HepG2 (cell line): ENCODE measurements at regions not wholly inside any gene's neighbourhood (a gene's known extent, or its start where the extent isn't known, plus 50 kb on each side); places are given as distances from the start of the nearest gene placed in this dataset.
A peak's percentile ranks its signal among the peaks of the same experiment; 100 is the strongest.

Source experiments
- ATAC-seq: fragments of 200-7000 bp; cut with Tn5 transposase; 3 replicates; pipeline ENCODE4 v1.9.1; 2020; ENCODE audit warnings: mild to moderate bottlenecking, moderate library complexity
- BruUV-seq: library from RNA; stranded (reverse); fragments of 400-500 nt; replicated peaks from 2 replicates; lab custom pipeline; 2021; lab: Mats Ljungman, UMichigan
- CTCF ChIA-PET: fragments of 300-600 bp; formaldehyde crosslinking; extraction: SDS; loops from one replicate; lab custom pipeline; 2021; ENCODE audit warnings: low total read pairs, inconsistent platforms, low intra/inter-chr PET ratio; lab: Yijun Ruan, JAX
- POLR2A ChIA-PET: fragments of 350-600 bp; sonication (Branson Sonifier 250); formaldehyde crosslinking; loops from one replicate; lab custom pipeline; 2020; ENCODE audit warnings: antibody characterized with exemption, inconsistent platforms; lab: Yijun Ruan, JAX
- DNase-seq: peaks from one replicate; pipeline ENCODE4 v3.0.0-alpha.2; 2015; ENCODE audit warnings: low spot score
- FAIRE-seq: peaks from 3 replicates; lab custom pipeline; 2011; peaks lifted over from hg19 to GRCh38; lab: Jason Lieb, UNC
- H2AFZ ChIP-seq: one replicate; pipeline ENCODE4 v1.6.1; 2011; ENCODE audit warnings: low read length, inconsistent platforms
- H3K27ac ChIP-seq: fragments of 300-600 bp; 3 replicates; pipeline ENCODE4 v1.8.0; 2011; ENCODE audit warnings: mixed run types, mild to moderate bottlenecking, mixed read lengths, low read length, inconsistent platforms; ENCODE audit not compliant: insufficient read depth; ENCODE audit errors: extremely low read length
- H3K27me3 ChIP-seq, 2 experiments: fragments of 200-600 bp in 1 of 2; 2 replicates in 1 of 2; 3 replicates in 1 of 2; pipeline versions ENCODE4 v1.6.0 to v1.8.0; 2011; ENCODE audit warnings: low read length in 2 of 2, mild to moderate bottlenecking in 2 of 2, moderate library complexity in 2 of 2, inconsistent platforms in 1 of 2; ENCODE audit not compliant: insufficient read depth in 2 of 2, control insufficient read depth in 1 of 2
- H3K36me3 ChIP-seq, 2 experiments: fragments of 200-600 bp in 1 of 2; replicated peaks in 1 of 2; 2 replicates in 1 of 2; 3 replicates in 1 of 2; pipeline versions ENCODE4 v1.5.1 to v1.8.0; 2011; ENCODE audit warnings: low read length in 2 of 2, inconsistent platforms in 1 of 2; ENCODE audit not compliant: insufficient read depth in 2 of 2, control insufficient read depth in 1 of 2
- H3K4me1 ChIP-seq: 2 replicates; pipeline ENCODE4 v1.5.1; 2012; ENCODE audit warnings: low read length, inconsistent platforms; ENCODE audit not compliant: insufficient read depth
- H3K4me2 ChIP-seq: 2 replicates; pipeline ENCODE4 v1.6.0; 2011; ENCODE audit warnings: low read depth, low read length, inconsistent platforms
- H3K4me3 ChIP-seq, 3 experiments: fragments of 200-600 bp in 1 of 3; sonication (generic), shearing (Covaris generic) in 1 of 3; replicated peaks in 1 of 3; 2 replicates each; pipeline ENCODE4 v1.5.1; 2011 to 2016; ENCODE audit warnings: low read length in 3 of 3, inconsistent platforms in 2 of 3, low read depth in 2 of 3, mild to moderate bottlenecking in 2 of 3, control low read depth in 1 of 3, mixed read lengths in 1 of 3; ENCODE audit not compliant: insufficient read depth in 1 of 3
- H3K79me2 ChIP-seq: one replicate; pipeline ENCODE4 v1.6.1; 2011; ENCODE audit warnings: low read length, inconsistent platforms; ENCODE audit not compliant: insufficient read depth
- H3K9ac ChIP-seq: 2 replicates; pipeline ENCODE4 v1.6.0; 2011; ENCODE audit warnings: mild to moderate bottlenecking, low read depth, low read length, inconsistent platforms; ENCODE audit not compliant: insufficient read depth
- H3K9me3 ChIP-seq: 2 replicates; pipeline ENCODE4 v1.5.1; 2012; ENCODE audit warnings: mild to moderate bottlenecking, low read length
- H4K20me1 ChIP-seq: 2 replicates; pipeline ENCODE4 v1.6.0; 2011; ENCODE audit warnings: inconsistent platforms, mild to moderate bottlenecking, low read length, moderate library complexity; ENCODE audit not compliant: insufficient read depth
- CBFB ChIP-seq: sonication (generic); formaldehyde crosslinking; IDR thresholded peaks from 2 replicates; pipeline ENCODE4 v1.4.0; 2020; ENCODE audit warnings: missing genetic modification reagents
- GABPB1 ChIP-seq: IDR thresholded peaks from 2 replicates; pipeline ENCODE4 v1.6.1; 2016; ENCODE audit warnings: mild to moderate bottlenecking, missing genetic modification reagents, moderate library complexity, missing compliant biosample characterization
- KDM6A ChIP-seq: IDR thresholded peaks from 2 replicates; pipeline ENCODE4 v1.6.1; 2016; ENCODE audit warnings: low read depth
- KLF12 ChIP-seq: sonication (generic); formaldehyde crosslinking; IDR thresholded peaks from 2 replicates; pipeline ENCODE4 v1.4.0; 2020; ENCODE audit warnings: missing genetic modification reagents, borderline replicate concordance
- MAZ ChIP-seq, 2 experiments: sonication (generic) in 1 of 2; formaldehyde crosslinking in 1 of 2; IDR thresholded peaks; 2 replicates each; pipeline versions ENCODE4 v1.5.0 to v1.6.1; 2012 to 2020; ENCODE audit warnings: low read depth in 2 of 2, mild to moderate bottlenecking in 2 of 2, borderline replicate concordance in 1 of 2, improper control_type of control experiment in 1 of 2, low read length in 1 of 2, missing genetic modification reagents in 1 of 2, moderate library complexity in 1 of 2
- NR2F1 ChIP-seq, 2 experiments: fragments of 450-650 bp in 1 of 2; formaldehyde crosslinking in 1 of 2; IDR thresholded peaks; 2 replicates each; pipeline versions ENCODE4 v1.5.0 to v1.6.1; 2016 to 2020; ENCODE audit warnings: mild to moderate bottlenecking in 1 of 2, missing compliant biosample characterization in 1 of 2, missing genetic modification reagents in 1 of 2, moderate library complexity in 1 of 2
- PBX2 ChIP-seq: IDR thresholded peaks from 2 replicates; pipeline ENCODE4 v1.6.1; 2016; ENCODE audit warnings: control low read depth
- PPARG ChIP-seq: conservative IDR thresholded peaks from 2 replicates; pipeline ENCODE4 v1.6.1; 2016; ENCODE audit warnings: missing biosample characterization, missing genetic modification reagents
- TEAD2 ChIP-seq: sonication (generic); formaldehyde crosslinking; IDR thresholded peaks from 2 replicates; pipeline ENCODE4 v1.9.0; 2021; ENCODE audit warnings: missing genetic modification reagents
- TFAP4 ChIP-seq: sonication (generic); IDR thresholded peaks from 2 replicates; pipeline ENCODE4 v1.6.1; 2016; ENCODE audit warnings: low read depth, borderline replicate concordance
- TRAFD1 ChIP-seq: sonication (generic); formaldehyde crosslinking; IDR thresholded peaks from 2 replicates; pipeline ENCODE4 v1.5.1; 2020; ENCODE audit warnings: missing genetic modification reagents, mild to moderate bottlenecking, borderline replicate concordance
- UBTF ChIP-seq: sonication (generic); formaldehyde crosslinking; IDR thresholded peaks from 2 replicates; pipeline ENCODE4 v1.4.0; 2020; ENCODE audit warnings: mild to moderate bottlenecking, missing genetic modification reagents
- ZNF124 ChIP-seq: sonication (generic); formaldehyde crosslinking; IDR thresholded peaks from 2 replicates; pipeline ENCODE4 v1.4.0; 2020; ENCODE audit warnings: missing genetic modification reagents
- ZNF136 ChIP-seq: sonication (generic); formaldehyde crosslinking; IDR thresholded peaks from 2 replicates; pipeline ENCODE4 v1.8.1; 2022; ENCODE audit warnings: low read depth, mild to moderate bottlenecking, moderate library complexity, missing genetic modification reagents
- ZNF652 ChIP-seq: IDR thresholded peaks from 2 replicates; pipeline ENCODE4 v1.6.1; 2016; ENCODE audit warnings: low read depth, borderline replicate concordance
- ZNF891 ChIP-seq: sonication (generic); formaldehyde crosslinking; IDR thresholded peaks from 2 replicates; pipeline ENCODE4 v1.5.0; 2020; ENCODE audit warnings: mild to moderate bottlenecking, missing genetic modification reagents
- WGBS: methylation state at CpG from one replicate; pipeline ENCODE4 v1.1.6; 2017; ENCODE audit warnings: low lambda C conversion rate; 5-methylcytosine and 5-hydroxymethylcytosine counted together
- in situ Hi-C: cut with HindIII; loops from 2 replicates; pipeline ENCODE4 v1.10.0; 2017; ENCODE audit warnings: low pct_unique_long_range_greater_than_20kb; ENCODE audit not compliant: extremely low pct_ligation_motif_present
- intact Hi-C: fragments of 100-400 bp; cut with micrococcal nuclease; formaldehyde crosslinking; loops from one replicate; pipeline ENCODE4 v1.10.0; 2022; ENCODE audit not compliant: unreplicated experiment

GRCh38 chr13:85519363-85519762, 279.9 kb downstream of the SLITRK6 start:
- ChIA-PET CTCF (no interaction called here), POLR2A (no interaction called here)
- no peak for ATAC-seq
- TF ChIP-seq ZNF124 (CRISPR knock-in tag) (no peak), KDM6A (CRISPR knock-in tag) (no peak), CBFB (CRISPR knock-in tag) (no peak), GABPB1 (CRISPR knock-in tag) (no peak), TEAD2 (CRISPR knock-in tag) (no peak), NR2F1 (CRISPR knock-in tag; IDR thresholded peaks at IDR 0.05) (no peak), ZNF136 (no peak), UBTF (no peak), ZNF652 (CRISPR knock-in tag) (no peak), PPARG (CRISPR knock-in tag) (no peak), TFAP4 (no peak), PBX2 (CRISPR knock-in tag) (no peak), ZNF891 (CRISPR knock-in tag) (no peak), KLF12 (CRISPR knock-in tag) (no peak), MAZ (IDR thresholded peaks at IDR 0.05; ENCODE audit: borderline replicate concordance, low read depth, low read length) (no peak), MAZ (CRISPR knock-in tag; IDR thresholded peaks at IDR 0.05; ENCODE audit: low read depth) (no peak), TRAFD1 (CRISPR knock-in tag) (no peak)

More at GRCh38 chr13:85519363-85519762, 279.9 kb downstream of the SLITRK6 start:
- peaks cover 11% of the 10 kb centered on the region; the same call in 1 of the 2 replicates for H3K9me3 ChIP-seq
- no peaks in the 10 kb centered on the region for H3K4me1 ChIP-seq
- intact Hi-C loops, result no loop called here
- H2AFZ ChIP-seq, result peak overlapping the region; percentile 5
- H3K4me2 ChIP-seq, result no peak overlapping the region
- in situ Hi-C loops, result no loop called here
- H3K27ac ChIP-seq, result no peak overlapping the region
- DNase-seq (no peak), FAIRE-seq (no peak)
- no peak overlapping the region for H3K4me3 ChIP-seq
- H3K9ac ChIP-seq, result no peak overlapping the region
- no peaks in the 10 kb centered on the region for H3K36me3 ChIP-seq
- no peaks in the 10 kb centered on the region for H3K79me2 ChIP-seq
- no TSS peak for BruUV-seq
- H3K27me3 ChIP-seq, result no peaks in the 10 kb centered on the region; a peak in 1 of 5 replicates
- 7% methylated on average over 1 of the region's 1 CpG for WGBS
- H4K20me1 ChIP-seq, result no peaks in the 10 kb centered on the region
